ENCODE measurements at regions not wholly inside any gene's neighbourhood (a gene's known extent, or its start where the extent isn't known, plus 50 kb on each side); places are given as distances from the start of the nearest gene placed in this dataset.
"Not testable (repeated sequence)": the region's sequence is repeated elsewhere in the genome, so short reads cannot be mapped to it uniquely, and the experiment has no call there.

- DNase-seq (ENCODE audit: low read depth): not testable (repeated sequence)
Measured at GRCh38 chr18:46229641-46230040, 125.5 kb downstream of the HAUS1 start.

- DNase-seq (ENCODE audit: low read depth): no peak
Measured at GRCh38 chr18:46236156-46236555, 132.0 kb downstream of the HAUS1 start.

- no peak for DNase-seq (ENCODE audit: low read depth)
Measured at GRCh38 chr18:46237891-46238290, 133.7 kb downstream of the HAUS1 start.

GRCh38 chr18:46239549-46239948 lies 135.4 kb downstream of the HAUS1 start:
- no peak for DNase-seq (ENCODE audit: low read depth)

GRCh38 chr18:46239998-46240397 lies 135.8 kb downstream of the HAUS1 start:
- no peak for DNase-seq (ENCODE audit: low read depth)

- DNase-seq (ENCODE audit: low read depth): not testable (repeated sequence)
Measured at GRCh38 chr18:46241393-46241792, 137.2 kb downstream of the HAUS1 start.

GRCh38 chr18:46242183-46242582 lies 138.0 kb downstream of the HAUS1 start:
- no peak for DNase-seq (ENCODE audit: low read depth)

- DNase-seq (ENCODE audit: low read depth): no peak
Measured at GRCh38 chr18:46243095-46243494, 138.9 kb downstream of the HAUS1 start.

GRCh38 chr18:46243673-46244072 lies 139.5 kb downstream of the HAUS1 start:
- DNase-seq (ENCODE audit: low read depth): no peak

- DNase-seq (ENCODE audit: low read depth): no peak
Measured at GRCh38 chr18:46246101-46246500, 141.9 kb downstream of the HAUS1 start.

- DNase-seq (ENCODE audit: low read depth): no peak
Measured at GRCh38 chr18:46247942-46248341, 143.8 kb downstream of the HAUS1 start.

GRCh38 chr18:46250084-46250811 lies 146.1 kb downstream of the HAUS1 start:
- DNase-seq (ENCODE audit: low read depth): no peak

- no peak for DNase-seq (ENCODE audit: low read depth)
Measured at GRCh38 chr18:46250812-46251173, 146.6 kb downstream of the HAUS1 start.

- no peak for DNase-seq (ENCODE audit: low read depth)
Measured at GRCh38 chr18:46252759-46253158, 148.6 kb downstream of the HAUS1 start.

GRCh38 chr18:46253498-46253897 lies 149.3 kb downstream of the HAUS1 start:
- DNase-seq (ENCODE audit: low read depth): no peak

GRCh38 chr18:46256078-46256477 lies 151.9 kb downstream of the HAUS1 start:
- DNase-seq (ENCODE audit: low read depth): no peak

GRCh38 chr18:46257366-46257765 lies 153.2 kb downstream of the HAUS1 start:
- DNase-seq (ENCODE audit: low read depth): no peak

- no peak for DNase-seq (ENCODE audit: low read depth)
Measured at GRCh38 chr18:46260016-46260878, 156.1 kb downstream of the HAUS1 start.

- DNase-seq (ENCODE audit: low read depth): no peak
Measured at GRCh38 chr18:46260879-46261143, 156.6 kb downstream of the HAUS1 start.

- DNase-seq (ENCODE audit: low read depth): no peak
Measured at GRCh38 chr18:46261799-46262198, 157.6 kb downstream of the HAUS1 start.

- DNase-seq (ENCODE audit: low read depth): no peak
Measured at GRCh38 chr18:46262856-46263255, 158.7 kb downstream of the HAUS1 start.

- no peak for DNase-seq (ENCODE audit: low read depth)
Measured at GRCh38 chr18:46264255-46264654, 160.1 kb downstream of the HAUS1 start.
